WTC11 (cell line): ENCODE measurements at regions not wholly inside any gene's neighbourhood (a gene's known extent, or its start where the extent isn't known, plus 50 kb on each side); places are given as distances from the start of the nearest gene placed in this dataset.

ENCODE experiments used
- ATAC-seq: fragments of 200-7000 bp; cut with Tn5 transposase; 2 replicates; pipeline ENCODE4 v1.10.0; 2021; ENCODE audit warnings: mild to moderate bottlenecking, moderate library complexity
- CTCF ChIA-PET: fragments of 300-600 bp; sonication (Branson Sonifier 250); formaldehyde crosslinking; loops from one replicate; lab custom pipeline; 2021; ENCODE audit warnings: antibody characterized with exemption; lab: Charles Lee
- POLR2A ChIA-PET: fragments of 350-600 bp; sonication (Branson Sonifier 250); formaldehyde crosslinking; loops from one replicate; lab custom pipeline; 2021; ENCODE audit warnings: antibody characterized with exemption; lab: Charles Lee
- DNase-seq: peaks from one replicate; pipeline ENCODE4 v3.0.0; 2021; ENCODE audit warnings: low spot score
- H3K27ac Mint-ChIP-seq: 2 replicates; pipeline ENCODE4 v1.8.0; 2021; ENCODE audit warnings: mixed read lengths
- H3K27me3 Mint-ChIP-seq: 2 replicates; pipeline ENCODE4 v1.8.0; 2021; ENCODE audit warnings: low read depth, mild to moderate bottlenecking, moderate library complexity, mixed read lengths
- H3K36me3 Mint-ChIP-seq: 2 replicates; pipeline ENCODE4 v1.8.0; 2021; ENCODE audit warnings: mixed read lengths
- H3K4me1 Mint-ChIP-seq: 2 replicates; pipeline ENCODE4 v1.8.0; 2022; ENCODE audit warnings: mixed read lengths
- H3K4me3 Mint-ChIP-seq: 2 replicates; pipeline ENCODE4 v1.8.0; 2021; ENCODE audit warnings: mild to moderate bottlenecking, moderate library complexity, mixed read lengths
- H3K9me3 Mint-ChIP-seq: 2 replicates; pipeline ENCODE4 v1.8.0; 2021; ENCODE audit warnings: mixed read lengths
- ATF1 ChIP-seq: sonication (generic); formaldehyde crosslinking; IDR thresholded peaks from 2 replicates; pipeline ENCODE4 v1.8.1; 2023; ENCODE audit warnings: mild to moderate bottlenecking, moderate library complexity, missing genetic modification reagents
- CREB1 ChIP-seq: sonication (generic); formaldehyde crosslinking; IDR thresholded peaks from 2 replicates; pipeline ENCODE4 v1.8.0; 2023; ENCODE audit warnings: mild to moderate bottlenecking, missing genetic modification reagents
- ELF4 ChIP-seq: sonication (generic); formaldehyde crosslinking; IDR thresholded peaks from 2 replicates; pipeline ENCODE4 v1.8.1; 2022; ENCODE audit warnings: low read depth, mild to moderate bottlenecking, moderate library complexity, missing genetic modification reagents
- FOXJ3 ChIP-seq: sonication (generic); formaldehyde crosslinking; IDR thresholded peaks from 2 replicates; pipeline ENCODE4 v1.9.0; 2021; ENCODE audit warnings: missing genetic modification reagents, mild to moderate bottlenecking, borderline replicate concordance
- FOXP1 ChIP-seq: sonication (generic); formaldehyde crosslinking; IDR thresholded peaks from 2 replicates; pipeline ENCODE4 v1.8.0; 2022; ENCODE audit warnings: missing genetic modification reagents, mild to moderate bottlenecking, moderate library complexity, borderline replicate concordance
- GRHL2 ChIP-seq: fragments of 250-450 bp; sonication (Bioruptor Pico); IDR thresholded peaks from 2 replicates; pipeline ENCODE4 v1.8.0; 2022; ENCODE audit warnings: mild to moderate bottlenecking, moderate library complexity; ENCODE audit not compliant: insufficient replicate concordance, severe bottlenecking
- MYBL2 ChIP-seq: sonication (generic); formaldehyde crosslinking; IDR thresholded peaks from 2 replicates; pipeline ENCODE4 v1.8.1; 2023; ENCODE audit warnings: mild to moderate bottlenecking, moderate library complexity, missing genetic modification reagents
- NFATC4 ChIP-seq: fragments of 250-450 bp; sonication (Bioruptor Pico); IDR thresholded peaks from 2 replicates; pipeline ENCODE4 v1.9.0; 2021; ENCODE audit warnings: mild to moderate bottlenecking
- OVOL2 ChIP-seq: fragments of 250-450 bp; sonication (Bioruptor Pico); IDR thresholded peaks from 2 replicates; pipeline ENCODE4 v1.9.0; 2021; ENCODE audit warnings: mild to moderate bottlenecking, borderline replicate concordance
- RORB ChIP-seq: fragments of 250-450 bp; sonication (Bioruptor Pico); IDR thresholded peaks from 2 replicates; pipeline ENCODE4 v1.9.0; 2021; ENCODE audit warnings: mild to moderate bottlenecking
- TEAD4 ChIP-seq: sonication (generic); formaldehyde crosslinking; IDR thresholded peaks from 2 replicates; pipeline ENCODE4 v1.8.0; 2022; ENCODE audit warnings: mild to moderate bottlenecking, missing genetic modification reagents
- ZBTB21 ChIP-seq: sonication (generic); formaldehyde crosslinking; IDR thresholded peaks from 2 replicates; pipeline ENCODE4 v1.8.1; 2023; ENCODE audit warnings: mild to moderate bottlenecking, missing genetic modification reagents, borderline replicate concordance
- ZNF263 ChIP-seq: sonication (generic); formaldehyde crosslinking; IDR thresholded peaks from 2 replicates; pipeline ENCODE4 v1.8.1; 2022; ENCODE audit warnings: low read depth, mild to moderate bottlenecking, moderate library complexity, missing genetic modification reagents
- ZNF396 ChIP-seq: fragments of 250-450 bp; sonication (Bioruptor Pico); IDR thresholded peaks from 2 replicates; pipeline ENCODE4 v1.8.0; 2021; ENCODE audit warnings: mild to moderate bottlenecking, moderate library complexity, borderline replicate concordance
- TF ChIP-seq, protein P1 (sequence below): fragments of 250-450 bp; sonication (Bioruptor Pico); IDR thresholded peaks from 2 replicates; pipeline ENCODE4 v1.9.0; 2021; ENCODE audit warnings: moderate library complexity, mild to moderate bottlenecking, inconsistent platforms, borderline replicate concordance
- TF ChIP-seq, protein P2 (sequence below): sonication (generic); formaldehyde crosslinking; IDR thresholded peaks from 2 replicates; pipeline ENCODE4 v1.8.1; 2023; ENCODE audit warnings: mild to moderate bottlenecking, missing genetic modification reagents, moderate library complexity
- TF ChIP-seq, protein P3 (sequence below): sonication (generic); formaldehyde crosslinking; IDR thresholded peaks from 2 replicates; pipeline ENCODE4 v1.8.1; 2022; ENCODE audit warnings: low read depth, mild to moderate bottlenecking, moderate library complexity, missing genetic modification reagents, borderline replicate concordance
- TF ChIP-seq, protein P4 (sequence below): sonication (generic); formaldehyde crosslinking; IDR thresholded peaks from 2 replicates; pipeline ENCODE4 v1.8.1; 2023; ENCODE audit warnings: mild to moderate bottlenecking, missing genetic modification reagents
- TF ChIP-seq, protein P5 (sequence below): fragments of 250-450 bp; sonication (Bioruptor Pico); IDR thresholded peaks from 2 replicates; pipeline ENCODE4 v2.1.2; 2022; ENCODE audit warnings: mild to moderate bottlenecking, moderate library complexity
- TF ChIP-seq, protein P6 (sequence below): sonication (generic); formaldehyde crosslinking; IDR thresholded peaks from 2 replicates; pipeline ENCODE4 v1.8.0; 2023; ENCODE audit warnings: missing genetic modification reagents
- TF ChIP-seq, protein P7 (sequence below): sonication (generic); formaldehyde crosslinking; IDR thresholded peaks from 2 replicates; pipeline ENCODE4 v1.8.1; 2022; ENCODE audit warnings: missing genetic modification reagents, borderline replicate concordance
- TF ChIP-seq, protein P8 (sequence below): sonication (generic); formaldehyde crosslinking; IDR thresholded peaks from 2 replicates; pipeline ENCODE4 v1.8.0; 2022; ENCODE audit warnings: mild to moderate bottlenecking, missing genetic modification reagents
- TF ChIP-seq, protein P9 (sequence below): sonication (generic); formaldehyde crosslinking; IDR thresholded peaks from 2 replicates; pipeline ENCODE4 v1.8.0; 2022; ENCODE audit warnings: mild to moderate bottlenecking, missing genetic modification reagents
- TF ChIP-seq, protein P10 (sequence below): sonication (generic); formaldehyde crosslinking; IDR thresholded peaks from 2 replicates; pipeline ENCODE4 v1.8.0; 2022; ENCODE audit warnings: mild to moderate bottlenecking, missing genetic modification reagents

DNA sequence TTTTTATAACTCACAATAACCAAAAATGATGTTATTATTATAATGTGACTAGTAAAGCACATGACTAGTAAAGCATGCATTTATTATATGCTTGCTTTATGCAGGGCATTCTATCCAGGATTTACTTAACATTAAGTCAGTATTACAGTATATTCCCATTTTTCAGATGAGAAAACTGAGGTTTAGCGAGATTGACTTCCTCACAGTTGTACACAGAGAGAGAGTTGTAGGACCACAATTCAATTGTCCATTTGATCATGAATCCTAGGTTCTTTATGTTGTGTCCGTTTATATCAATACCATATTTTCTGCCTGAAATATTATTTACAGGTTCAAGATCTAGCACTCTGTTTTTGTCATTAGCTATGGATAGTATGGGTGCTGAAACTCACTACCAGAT lies 301.5 kb downstream of the PRL start:
- no peaks in the 10 kb centered on the region for H3K9me3 Mint-ChIP-seq

DNA sequence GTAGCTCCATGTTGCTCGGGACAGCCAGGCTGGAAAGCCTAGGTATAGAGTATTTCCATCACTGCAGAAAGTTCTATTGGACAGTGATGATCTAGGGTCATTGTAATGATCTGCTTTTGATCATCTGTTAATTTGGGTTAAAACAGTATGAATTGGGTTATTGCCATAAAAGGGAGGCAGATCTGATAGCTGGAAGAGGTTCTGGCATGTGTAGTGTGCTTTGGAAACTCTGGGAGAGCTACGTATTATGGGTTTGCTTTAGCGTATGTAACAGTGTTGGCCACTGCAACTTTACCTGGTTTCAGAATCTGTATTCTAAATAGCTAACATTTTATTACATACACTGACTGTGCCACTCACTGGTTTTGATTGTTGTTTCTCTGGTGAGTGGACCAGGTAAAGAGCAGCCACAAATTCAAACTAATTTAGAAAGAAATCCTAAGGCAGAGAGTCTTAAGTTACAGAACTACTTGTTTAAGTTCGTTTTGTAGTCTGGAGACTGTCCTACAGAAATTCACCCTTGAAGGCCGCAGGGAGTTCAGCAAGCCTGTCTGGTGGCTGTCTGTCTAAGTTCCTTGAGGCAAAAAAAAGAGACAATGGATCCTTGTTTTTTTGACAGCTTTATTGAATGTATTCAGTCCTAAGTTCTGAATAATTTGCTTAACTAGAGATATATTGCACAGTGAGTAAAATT lies 300.3 kb downstream of the PRL start:
- H3K4me3 Mint-ChIP-seq: no peak overlapping the region
- TF ChIP-seq, protein P1, sequence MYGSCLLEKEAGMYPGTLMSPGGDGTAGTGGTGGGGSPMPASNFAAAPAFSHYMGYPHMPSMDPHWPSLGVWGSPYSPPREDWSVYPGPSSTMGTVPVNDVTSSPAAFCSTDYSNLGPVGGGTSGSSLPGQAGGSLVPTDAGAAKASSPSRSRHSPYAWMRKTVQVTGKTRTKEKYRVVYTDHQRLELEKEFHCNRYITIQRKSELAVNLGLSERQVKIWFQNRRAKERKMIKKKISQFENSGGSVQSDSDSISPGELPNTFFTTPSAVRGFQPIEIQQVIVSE (CRISPR knock-in tag): no peak
- TF ChIP-seq, protein P2, sequence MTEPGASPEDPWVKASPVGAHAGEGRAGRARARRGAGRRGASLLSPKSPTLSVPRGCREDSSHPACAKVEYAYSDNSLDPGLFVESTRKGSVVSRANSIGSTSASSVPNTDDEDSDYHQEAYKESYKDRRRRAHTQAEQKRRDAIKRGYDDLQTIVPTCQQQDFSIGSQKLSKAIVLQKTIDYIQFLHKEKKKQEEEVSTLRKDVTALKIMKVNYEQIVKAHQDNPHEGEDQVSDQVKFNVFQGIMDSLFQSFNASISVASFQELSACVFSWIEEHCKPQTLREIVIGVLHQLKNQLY (CRISPR knock-in tag): no peak
- TF ChIP-seq NFATC4 (no peak), ZNF396 (no peak), ATF1 (CRISPR knock-in tag) (no peak), GRHL2 (CRISPR knock-in tag) (no peak), ELF4 (no peak), TEAD4 (CRISPR knock-in tag) (no peak), ZBTB21 (CRISPR knock-in tag) (no peak), FOXP1 (CRISPR knock-in tag) (no peak), CREB1 (CRISPR knock-in tag) (no peak)
- TF ChIP-seq, protein P3, sequence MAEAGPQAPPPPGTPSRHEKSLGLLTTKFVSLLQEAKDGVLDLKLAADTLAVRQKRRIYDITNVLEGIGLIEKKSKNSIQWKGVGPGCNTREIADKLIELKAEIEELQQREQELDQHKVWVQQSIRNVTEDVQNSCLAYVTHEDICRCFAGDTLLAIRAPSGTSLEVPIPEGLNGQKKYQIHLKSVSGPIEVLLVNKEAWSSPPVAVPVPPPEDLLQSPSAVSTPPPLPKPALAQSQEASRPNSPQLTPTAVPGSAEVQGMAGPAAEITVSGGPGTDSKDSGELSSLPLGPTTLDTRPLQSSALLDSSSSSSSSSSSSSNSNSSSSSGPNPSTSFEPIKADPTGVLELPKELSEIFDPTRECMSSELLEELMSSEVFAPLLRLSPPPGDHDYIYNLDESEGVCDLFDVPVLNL (CRISPR knock-in tag): no peak
- TF ChIP-seq, protein P4, sequence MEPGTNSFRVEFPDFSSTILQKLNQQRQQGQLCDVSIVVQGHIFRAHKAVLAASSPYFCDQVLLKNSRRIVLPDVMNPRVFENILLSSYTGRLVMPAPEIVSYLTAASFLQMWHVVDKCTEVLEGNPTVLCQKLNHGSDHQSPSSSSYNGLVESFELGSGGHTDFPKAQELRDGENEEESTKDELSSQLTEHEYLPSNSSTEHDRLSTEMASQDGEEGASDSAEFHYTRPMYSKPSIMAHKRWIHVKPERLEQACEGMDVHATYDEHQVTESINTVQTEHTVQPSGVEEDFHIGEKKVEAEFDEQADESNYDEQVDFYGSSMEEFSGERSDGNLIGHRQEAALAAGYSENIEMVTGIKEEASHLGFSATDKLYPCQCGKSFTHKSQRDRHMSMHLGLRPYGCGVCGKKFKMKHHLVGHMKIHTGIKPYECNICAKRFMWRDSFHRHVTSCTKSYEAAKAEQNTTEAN (CRISPR knock-in tag): no peak
- TF ChIP-seq, protein P5, sequence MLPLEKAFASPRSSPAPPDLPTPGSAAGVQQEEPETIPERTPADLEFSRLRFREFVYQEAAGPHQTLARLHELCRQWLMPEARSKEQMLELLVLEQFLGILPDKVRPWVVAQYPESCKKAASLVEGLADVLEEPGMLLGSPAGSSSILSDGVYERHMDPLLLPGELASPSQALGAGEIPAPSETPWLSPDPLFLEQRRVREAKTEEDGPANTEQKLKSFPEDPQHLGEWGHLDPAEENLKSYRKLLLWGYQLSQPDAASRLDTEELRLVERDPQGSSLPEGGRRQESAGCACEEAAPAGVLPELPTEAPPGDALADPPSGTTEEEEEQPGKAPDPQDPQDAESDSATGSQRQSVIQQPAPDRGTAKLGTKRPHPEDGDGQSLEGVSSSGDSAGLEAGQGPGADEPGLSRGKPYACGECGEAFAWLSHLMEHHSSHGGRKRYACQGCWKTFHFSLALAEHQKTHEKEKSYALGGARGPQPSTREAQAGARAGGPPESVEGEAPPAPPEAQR (CRISPR knock-in tag): no peak
- TF ChIP-seq, protein P6, sequence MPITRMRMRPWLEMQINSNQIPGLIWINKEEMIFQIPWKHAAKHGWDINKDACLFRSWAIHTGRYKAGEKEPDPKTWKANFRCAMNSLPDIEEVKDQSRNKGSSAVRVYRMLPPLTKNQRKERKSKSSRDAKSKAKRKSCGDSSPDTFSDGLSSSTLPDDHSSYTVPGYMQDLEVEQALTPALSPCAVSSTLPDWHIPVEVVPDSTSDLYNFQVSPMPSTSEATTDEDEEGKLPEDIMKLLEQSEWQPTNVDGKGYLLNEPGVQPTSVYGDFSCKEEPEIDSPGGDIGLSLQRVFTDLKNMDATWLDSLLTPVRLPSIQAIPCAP (CRISPR knock-in tag): no peak
- H3K4me1 Mint-ChIP-seq: peaks cover 35% of the 10 kb centered on the region
- no peaks in the 10 kb centered on the region for H3K9me3 Mint-ChIP-seq
- no peaks in the 10 kb centered on the region for H3K27me3 Mint-ChIP-seq
- no peaks in the 10 kb centered on the region; the same call in 1 of the 2 replicates for H3K36me3 Mint-ChIP-seq
- POLR2A ChIA-PET: no interaction called here
- no peak overlapping the region for H3K27ac Mint-ChIP-seq
- CTCF ChIA-PET: no interaction called here
- DNase-seq: no peak
- ATAC-seq: no peak

More for the DNA sequence above, 301.5 kb downstream of the PRL start:
- no peak overlapping the region for H3K27ac Mint-ChIP-seq
- CTCF ChIA-PET: no interaction called here
- ATAC-seq (no peak), DNase-seq (no peak)
- H3K4me1 Mint-ChIP-seq: peaks cover 40% of the 10 kb centered on the region
- H3K36me3 Mint-ChIP-seq: no peaks in the 10 kb centered on the region; the same call in 1 of the 2 replicates
- POLR2A ChIA-PET: no interaction called here
- no peak for TF ChIP-seq MYBL2 (CRISPR knock-in tag)
- TF ChIP-seq ZNF263 (CRISPR knock-in tag): no peak
- TF ChIP-seq, protein P7, sequence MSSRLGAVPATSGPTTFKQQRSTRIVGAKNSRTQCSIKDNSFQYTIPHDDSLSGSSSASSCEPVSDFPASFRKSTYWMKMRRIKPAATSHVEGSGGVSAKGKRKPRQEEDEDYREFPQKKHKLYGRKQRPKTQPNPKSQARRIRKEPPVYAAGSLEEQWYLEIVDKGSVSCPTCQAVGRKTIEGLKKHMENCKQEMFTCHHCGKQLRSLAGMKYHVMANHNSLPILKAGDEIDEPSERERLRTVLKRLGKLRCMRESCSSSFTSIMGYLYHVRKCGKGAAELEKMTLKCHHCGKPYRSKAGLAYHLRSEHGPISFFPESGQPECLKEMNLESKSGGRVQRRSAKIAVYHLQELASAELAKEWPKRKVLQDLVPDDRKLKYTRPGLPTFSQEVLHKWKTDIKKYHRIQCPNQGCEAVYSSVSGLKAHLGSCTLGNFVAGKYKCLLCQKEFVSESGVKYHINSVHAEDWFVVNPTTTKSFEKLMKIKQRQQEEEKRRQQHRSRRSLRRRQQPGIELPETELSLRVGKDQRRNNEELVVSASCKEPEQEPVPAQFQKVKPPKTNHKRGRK (CRISPR knock-in tag): no peak
- TF ChIP-seq FOXJ3: no peak
- TF ChIP-seq RORB (CRISPR knock-in tag): no peak
- TF ChIP-seq, protein P6 (CRISPR knock-in tag): no peak
- TF ChIP-seq, protein P8, sequence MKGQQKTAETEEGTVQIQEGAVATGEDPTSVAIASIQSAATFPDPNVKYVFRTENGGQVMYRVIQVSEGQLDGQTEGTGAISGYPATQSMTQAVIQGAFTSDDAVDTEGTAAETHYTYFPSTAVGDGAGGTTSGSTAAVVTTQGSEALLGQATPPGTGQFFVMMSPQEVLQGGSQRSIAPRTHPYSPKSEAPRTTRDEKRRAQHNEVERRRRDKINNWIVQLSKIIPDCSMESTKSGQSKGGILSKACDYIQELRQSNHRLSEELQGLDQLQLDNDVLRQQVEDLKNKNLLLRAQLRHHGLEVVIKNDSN (CRISPR knock-in tag): no peak
- TF ChIP-seq, protein P9, sequence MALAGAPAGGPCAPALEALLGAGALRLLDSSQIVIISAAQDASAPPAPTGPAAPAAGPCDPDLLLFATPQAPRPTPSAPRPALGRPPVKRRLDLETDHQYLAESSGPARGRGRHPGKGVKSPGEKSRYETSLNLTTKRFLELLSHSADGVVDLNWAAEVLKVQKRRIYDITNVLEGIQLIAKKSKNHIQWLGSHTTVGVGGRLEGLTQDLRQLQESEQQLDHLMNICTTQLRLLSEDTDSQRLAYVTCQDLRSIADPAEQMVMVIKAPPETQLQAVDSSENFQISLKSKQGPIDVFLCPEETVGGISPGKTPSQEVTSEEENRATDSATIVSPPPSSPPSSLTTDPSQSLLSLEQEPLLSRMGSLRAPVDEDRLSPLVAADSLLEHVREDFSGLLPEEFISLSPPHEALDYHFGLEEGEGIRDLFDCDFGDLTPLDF: no peak
- TF ChIP-seq OVOL2: no peak
- TF ChIP-seq, protein P10, sequence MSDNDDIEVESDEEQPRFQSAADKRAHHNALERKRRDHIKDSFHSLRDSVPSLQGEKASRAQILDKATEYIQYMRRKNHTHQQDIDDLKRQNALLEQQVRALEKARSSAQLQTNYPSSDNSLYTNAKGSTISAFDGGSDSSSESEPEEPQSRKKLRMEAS (CRISPR knock-in tag): no peak
- no peaks in the 10 kb centered on the region for H3K27me3 Mint-ChIP-seq
- no peak overlapping the region for H3K4me3 Mint-ChIP-seq
